ENCODE measurements at regions not wholly inside any gene's neighbourhood (a gene's known extent, or its start where the extent isn't known, plus 50 kb on each side); places are given as distances from the start of the nearest gene placed in this dataset.

GRCh38 chr11:33435216-33435615 is 178.0 kb downstream of the HIPK3 start:
- TF ChIP-seq GATA3 (IDR thresholded peaks at IDR 0.05; ENCODE audit: low read depth, low read length), result no peak
- TF ChIP-seq GATA2 (IDR thresholded peaks at IDR 0.05; ENCODE audit: low read depth, low read length), result no peak

- TF ChIP-seq GATA2 (IDR thresholded peaks at IDR 0.05; ENCODE audit: low read depth, low read length) (no peak), GATA3 (IDR thresholded peaks at IDR 0.05; ENCODE audit: low read depth, low read length) (no peak)
Measured at GRCh38 chr11:33434294-33434693, 177.1 kb downstream of the HIPK3 start.

DNA sequence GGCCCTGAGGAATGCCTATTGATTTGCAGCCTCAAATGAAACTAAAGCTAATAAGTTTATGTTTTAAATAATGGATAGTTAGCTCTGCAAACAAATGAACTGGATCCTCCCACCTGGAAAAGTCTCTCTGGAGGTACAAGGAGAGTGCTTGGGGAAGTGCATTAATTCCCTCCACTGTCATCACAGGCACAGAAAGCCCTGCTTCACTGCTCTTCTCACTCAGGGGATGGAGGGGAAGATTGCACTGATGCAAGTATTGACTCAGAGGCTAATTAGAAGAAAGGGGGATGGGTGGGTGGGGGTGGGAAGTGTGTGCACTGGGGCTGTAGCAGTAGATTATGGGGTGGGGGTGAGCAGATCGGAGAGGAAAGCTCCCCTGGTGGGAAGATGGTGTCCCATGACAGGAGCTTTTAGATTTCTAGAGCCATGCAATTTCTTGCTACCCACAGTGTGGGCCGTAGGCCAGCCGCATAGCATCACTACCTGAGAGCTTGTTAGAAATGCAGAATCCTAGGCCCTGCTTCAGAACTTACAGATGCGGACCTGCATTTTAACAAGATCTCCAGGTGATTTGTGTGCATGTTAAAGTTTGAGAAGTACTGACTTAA is 163.9 kb downstream of the HIPK3 start:
- TF ChIP-seq GATA2 (IDR thresholded peaks at IDR 0.05; ENCODE audit: low read depth, low read length), result no peak
- TF ChIP-seq GATA3 (IDR thresholded peaks at IDR 0.05; ENCODE audit: low read depth, low read length), result no peak

DNA sequence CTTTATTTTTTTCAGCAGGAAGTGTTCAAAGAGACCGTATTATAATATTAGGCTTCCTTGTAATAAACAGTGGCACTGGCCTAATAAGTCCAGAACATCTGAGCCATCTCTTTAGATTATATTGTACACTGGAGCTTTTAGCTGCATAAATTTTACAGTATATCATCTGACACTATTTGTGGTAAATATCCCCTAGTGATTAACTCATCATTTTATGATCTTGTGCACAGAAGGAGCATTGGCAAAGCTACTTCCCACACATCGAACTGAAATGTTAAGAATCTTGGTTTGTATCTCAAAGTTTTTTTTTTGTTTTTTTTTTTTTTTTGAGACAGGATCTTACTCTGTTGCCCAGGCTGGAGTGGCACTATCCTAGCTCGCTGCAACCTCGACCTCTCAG is 162.7 kb downstream of the HIPK3 start:
- no peak for TF ChIP-seq GATA2 (IDR thresholded peaks at IDR 0.05; ENCODE audit: low read depth, low read length)
- TF ChIP-seq GATA3 (IDR thresholded peaks at IDR 0.05; ENCODE audit: low read depth, low read length), result no peak

DNA sequence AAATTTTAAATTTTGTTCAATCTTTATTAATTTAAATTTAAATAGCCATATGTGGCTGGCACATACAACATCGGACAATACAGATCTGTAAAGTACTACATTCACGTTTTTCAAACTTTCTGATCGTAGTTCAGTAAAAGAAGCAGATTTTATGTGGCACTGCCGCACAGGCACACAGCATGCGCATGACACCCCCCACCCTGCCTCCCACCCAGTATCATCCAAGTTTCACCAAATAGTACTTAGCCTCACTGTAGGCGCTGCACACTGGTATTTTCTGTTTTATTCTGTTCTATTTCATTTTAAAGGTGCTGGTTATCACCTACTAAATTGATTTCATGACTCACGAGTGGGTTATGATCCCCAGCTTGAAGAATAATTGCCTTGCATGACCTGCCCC is 159.9 kb downstream of the HIPK3 start:
- TF ChIP-seq GATA3 (IDR thresholded peaks at IDR 0.05; ENCODE audit: low read depth, low read length), result no peak
- TF ChIP-seq GATA2 (IDR thresholded peaks at IDR 0.05; ENCODE audit: low read depth, low read length), result no peak

GRCh38 chr11:33413301-33413700 is 156.1 kb downstream of the HIPK3 start:
- TF ChIP-seq GATA3 (IDR thresholded peaks at IDR 0.05; ENCODE audit: low read depth, low read length) (no peak), GATA2 (IDR thresholded peaks at IDR 0.05; ENCODE audit: low read depth, low read length) (no peak)

GRCh38 chr11:33412241-33412640 is 155.1 kb downstream of the HIPK3 start:
- no peak for TF ChIP-seq GATA3 (IDR thresholded peaks at IDR 0.05; ENCODE audit: low read depth, low read length)
- TF ChIP-seq GATA2 (IDR thresholded peaks at IDR 0.05; ENCODE audit: low read depth, low read length), result no peak

DNA sequence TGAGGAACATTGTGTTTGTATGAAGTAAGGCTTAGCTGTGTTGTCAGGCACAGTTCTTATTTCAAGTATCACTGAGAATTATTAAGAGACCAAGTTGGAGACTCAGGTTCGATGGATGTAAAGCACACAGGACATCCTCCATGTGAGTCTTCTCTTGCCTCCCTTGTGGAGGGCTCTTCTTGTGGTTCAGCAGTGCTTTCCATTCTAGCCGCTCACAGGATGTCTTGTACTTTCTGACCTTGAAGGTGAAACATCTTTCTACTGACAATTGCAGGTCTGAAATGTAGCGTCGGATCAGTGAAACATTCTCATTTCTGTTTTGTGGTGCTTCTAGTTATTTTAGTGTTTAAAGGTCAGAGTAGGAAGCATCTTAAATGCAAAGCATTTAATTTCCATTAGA is 154.6 kb downstream of the HIPK3 start:
- TF ChIP-seq GATA2 (IDR thresholded peaks at IDR 0.05; ENCODE audit: low read depth, low read length) (no peak), GATA3 (IDR thresholded peaks at IDR 0.05; ENCODE audit: low read depth, low read length) (no peak)

DNA sequence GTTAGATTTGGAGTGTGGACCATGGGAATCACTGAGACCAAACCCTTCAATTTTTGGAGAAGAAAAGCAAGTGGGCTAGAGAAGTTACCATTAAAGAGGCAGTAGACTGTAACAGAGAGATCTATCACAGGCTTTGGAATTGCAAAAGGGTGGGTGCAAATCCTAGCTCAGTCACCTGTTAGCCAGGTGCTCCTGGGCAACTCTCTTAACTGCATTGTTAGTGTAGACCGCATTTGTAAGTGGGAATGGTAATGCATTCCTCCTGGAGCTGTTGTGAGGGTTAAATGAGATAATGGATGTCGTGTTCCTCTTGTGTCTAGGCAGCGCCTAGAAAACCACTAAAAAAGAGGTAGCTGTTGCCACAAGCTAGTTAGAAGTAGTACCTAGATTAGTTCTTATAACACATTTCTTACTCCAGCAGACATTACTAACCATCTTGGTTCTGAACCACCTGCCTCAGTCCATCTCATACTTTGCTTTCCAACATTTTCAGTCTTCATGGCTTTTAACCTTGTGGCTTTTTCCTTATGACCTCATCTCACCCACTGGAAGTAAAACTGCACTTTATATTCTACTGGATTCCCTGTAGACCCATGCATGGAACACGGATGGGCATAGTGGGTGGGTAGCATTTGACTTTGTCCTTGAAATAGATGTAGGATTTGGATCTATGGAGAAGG is 153.0 kb downstream of the HIPK3 start:
- no peak for TF ChIP-seq GATA2 (IDR thresholded peaks at IDR 0.05; ENCODE audit: low read depth, low read length)
- TF ChIP-seq GATA3 (IDR thresholded peaks at IDR 0.05; ENCODE audit: low read depth, low read length), result no peak
